A673 (cell line): ENCODE measurements at regions not wholly inside any gene's neighbourhood (a gene's known extent, or its start where the extent isn't known, plus 50 kb on each side); places are given as distances from the start of the nearest gene placed in this dataset.

Experiments
- EZH2 ChIP-seq: fragments of 200-600 bp; sonication (generic); IDR thresholded peaks from 2 replicates; pipeline ENCODE4 v1.6.1; 2017; ENCODE audit warnings: borderline replicate concordance, low read depth, mild to moderate bottlenecking, mixed read lengths, antibody characterized with exemption, low read length; ENCODE audit not compliant: poor library complexity, severe bottlenecking
- TF ChIP-seq, protein P1 (sequence below): fragments of 300-800, 200-600 bp; sonication (generic); conservative IDR thresholded peaks from 2 replicates; pipeline ENCODE4 v1.5.1; 2017; ENCODE audit warnings: low read depth, mild to moderate bottlenecking, antibody characterized with exemption, low read length, moderate library complexity, mixed read lengths

DNA sequence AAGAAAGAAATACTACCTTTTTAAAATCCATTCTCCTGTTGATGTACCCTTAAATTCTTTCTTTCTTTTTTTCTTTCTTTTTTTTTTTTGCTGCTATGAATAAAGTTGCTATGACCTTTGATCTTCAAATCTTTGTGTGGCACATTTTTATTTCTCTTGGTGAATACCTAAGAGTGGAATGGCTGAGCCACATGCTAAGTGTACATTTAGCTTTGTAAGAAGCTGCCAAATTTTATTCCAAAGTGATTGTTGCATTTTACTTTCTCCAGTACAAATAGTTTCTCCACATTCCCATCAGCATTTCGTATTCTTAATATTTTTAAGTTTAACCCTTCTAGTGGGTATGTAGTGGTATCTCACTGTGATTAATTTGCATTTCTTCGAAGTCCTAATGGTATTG, 88.8 kb upstream of the RAB27B start:
- TF ChIP-seq, protein P1, sequence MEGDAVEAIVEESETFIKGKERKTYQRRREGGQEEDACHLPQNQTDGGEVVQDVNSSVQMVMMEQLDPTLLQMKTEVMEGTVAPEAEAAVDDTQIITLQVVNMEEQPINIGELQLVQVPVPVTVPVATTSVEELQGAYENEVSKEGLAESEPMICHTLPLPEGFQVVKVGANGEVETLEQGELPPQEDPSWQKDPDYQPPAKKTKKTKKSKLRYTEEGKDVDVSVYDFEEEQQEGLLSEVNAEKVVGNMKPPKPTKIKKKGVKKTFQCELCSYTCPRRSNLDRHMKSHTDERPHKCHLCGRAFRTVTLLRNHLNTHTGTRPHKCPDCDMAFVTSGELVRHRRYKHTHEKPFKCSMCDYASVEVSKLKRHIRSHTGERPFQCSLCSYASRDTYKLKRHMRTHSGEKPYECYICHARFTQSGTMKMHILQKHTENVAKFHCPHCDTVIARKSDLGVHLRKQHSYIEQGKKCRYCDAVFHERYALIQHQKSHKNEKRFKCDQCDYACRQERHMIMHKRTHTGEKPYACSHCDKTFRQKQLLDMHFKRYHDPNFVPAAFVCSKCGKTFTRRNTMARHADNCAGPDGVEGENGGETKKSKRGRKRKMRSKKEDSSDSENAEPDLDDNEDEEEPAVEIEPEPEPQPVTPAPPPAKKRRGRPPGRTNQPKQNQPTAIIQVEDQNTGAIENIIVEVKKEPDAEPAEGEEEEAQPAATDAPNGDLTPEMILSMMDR = no peak
- TF ChIP-seq EZH2 = no peak
